HepG2 (cell line): ENCODE measurements at regions not wholly inside any gene's neighbourhood (a gene's known extent, or its start where the extent isn't known, plus 50 kb on each side); places are given as distances from the start of the nearest gene placed in this dataset.

ENCODE experiments used
- ATAC-seq: fragments of 200-7000 bp; cut with Tn5 transposase; 3 replicates; pipeline ENCODE4 v1.9.1; 2020; ENCODE audit warnings: mild to moderate bottlenecking, moderate library complexity
- BruUV-seq: library from RNA; stranded (reverse); fragments of 400-500 nt; replicated peaks from 2 replicates; lab custom pipeline; 2021; lab: Mats Ljungman, UMichigan
- CTCF ChIA-PET: fragments of 300-600 bp; formaldehyde crosslinking; extraction: SDS; loops from one replicate; lab custom pipeline; 2021; ENCODE audit warnings: low total read pairs, inconsistent platforms, low intra/inter-chr PET ratio; lab: Yijun Ruan, JAX
- POLR2A ChIA-PET: fragments of 350-600 bp; sonication (Branson Sonifier 250); formaldehyde crosslinking; loops from one replicate; lab custom pipeline; 2020; ENCODE audit warnings: antibody characterized with exemption, inconsistent platforms; lab: Yijun Ruan, JAX
- DNase-seq: peaks from one replicate; pipeline ENCODE4 v3.0.0-alpha.2; 2015; ENCODE audit warnings: low spot score
- FAIRE-seq: peaks from 3 replicates; lab custom pipeline; 2011; peaks lifted over from hg19 to GRCh38; lab: Jason Lieb, UNC
- H2AFZ ChIP-seq: one replicate; pipeline ENCODE4 v1.6.1; 2011; ENCODE audit warnings: low read length, inconsistent platforms
- H3K27ac ChIP-seq: fragments of 300-600 bp; 3 replicates; pipeline ENCODE4 v1.8.0; 2011; ENCODE audit warnings: mixed run types, mild to moderate bottlenecking, mixed read lengths, low read length, inconsistent platforms; ENCODE audit not compliant: insufficient read depth; ENCODE audit errors: extremely low read length
- H3K27me3 ChIP-seq, 2 experiments: fragments of 200-600 bp in 1 of 2; 2 replicates in 1 of 2; 3 replicates in 1 of 2; pipeline versions ENCODE4 v1.6.0 to v1.8.0; 2011; ENCODE audit warnings: low read length in 2 of 2, mild to moderate bottlenecking in 2 of 2, moderate library complexity in 2 of 2, inconsistent platforms in 1 of 2; ENCODE audit not compliant: insufficient read depth in 2 of 2, control insufficient read depth in 1 of 2
- H3K36me3 ChIP-seq, 2 experiments: fragments of 200-600 bp in 1 of 2; replicated peaks in 1 of 2; 2 replicates in 1 of 2; 3 replicates in 1 of 2; pipeline versions ENCODE4 v1.5.1 to v1.8.0; 2011; ENCODE audit warnings: low read length in 2 of 2, inconsistent platforms in 1 of 2; ENCODE audit not compliant: insufficient read depth in 2 of 2, control insufficient read depth in 1 of 2
- H3K4me1 ChIP-seq: 2 replicates; pipeline ENCODE4 v1.5.1; 2012; ENCODE audit warnings: low read length, inconsistent platforms; ENCODE audit not compliant: insufficient read depth
- H3K4me2 ChIP-seq: 2 replicates; pipeline ENCODE4 v1.6.0; 2011; ENCODE audit warnings: low read depth, low read length, inconsistent platforms
- H3K4me3 ChIP-seq, 3 experiments: fragments of 200-600 bp in 1 of 3; sonication (generic), shearing (Covaris generic) in 1 of 3; replicated peaks in 1 of 3; 2 replicates each; pipeline ENCODE4 v1.5.1; 2011 to 2016; ENCODE audit warnings: low read length in 3 of 3, inconsistent platforms in 2 of 3, low read depth in 2 of 3, mild to moderate bottlenecking in 2 of 3, control low read depth in 1 of 3, mixed read lengths in 1 of 3; ENCODE audit not compliant: insufficient read depth in 1 of 3
- H3K79me2 ChIP-seq: one replicate; pipeline ENCODE4 v1.6.1; 2011; ENCODE audit warnings: low read length, inconsistent platforms; ENCODE audit not compliant: insufficient read depth
- H3K9ac ChIP-seq: 2 replicates; pipeline ENCODE4 v1.6.0; 2011; ENCODE audit warnings: mild to moderate bottlenecking, low read depth, low read length, inconsistent platforms; ENCODE audit not compliant: insufficient read depth
- H3K9me3 ChIP-seq: 2 replicates; pipeline ENCODE4 v1.5.1; 2012; ENCODE audit warnings: mild to moderate bottlenecking, low read length
- H4K20me1 ChIP-seq: 2 replicates; pipeline ENCODE4 v1.6.0; 2011; ENCODE audit warnings: inconsistent platforms, mild to moderate bottlenecking, low read length, moderate library complexity; ENCODE audit not compliant: insufficient read depth
- ASH2L ChIP-seq: fragments of 300-600, 200-600 bp; sonication (generic); IDR thresholded peaks from 2 replicates; pipeline ENCODE4 v1.7.0; 2017; ENCODE audit warnings: low read depth, mild to moderate bottlenecking, moderate library complexity, mixed read lengths, low read length; ENCODE audit not compliant: insufficient read length
- CENPX ChIP-seq: sonication (generic); formaldehyde crosslinking; IDR thresholded peaks from 2 replicates; pipeline ENCODE4 v1.9.0; 2021; ENCODE audit warnings: mild to moderate bottlenecking, missing genetic modification reagents, moderate library complexity
- HDAC6 ChIP-seq: fragments of 200-600 bp; sonication (generic); IDR thresholded peaks from 2 replicates; pipeline ENCODE4 v1.7.0; 2017; ENCODE audit warnings: mild to moderate bottlenecking, antibody characterized with exemption, low read length, low read depth
- KDM4B ChIP-seq: sonication (generic); formaldehyde crosslinking; IDR thresholded peaks from 2 replicates; pipeline ENCODE4 v1.4.0; 2020; ENCODE audit warnings: missing genetic modification reagents
- NFIB ChIP-seq: sonication (generic); formaldehyde crosslinking; IDR thresholded peaks from 2 replicates; pipeline ENCODE4 v1.9.0; 2021; ENCODE audit warnings: missing genetic modification reagents, mild to moderate bottlenecking, borderline replicate concordance
- RORA ChIP-seq: sonication (generic); formaldehyde crosslinking; IDR thresholded peaks from 2 replicates; pipeline ENCODE4 v1.5.0; 2020; ENCODE audit warnings: mild to moderate bottlenecking, missing genetic modification reagents, moderate library complexity
- STAT5B ChIP-seq: sonication (generic); formaldehyde crosslinking; IDR thresholded peaks from 2 replicates; pipeline ENCODE4 v1.4.0; 2020; ENCODE audit warnings: missing genetic modification reagents
- ZNF33B ChIP-seq: sonication (generic); formaldehyde crosslinking; IDR thresholded peaks from 2 replicates; pipeline ENCODE4 v1.5.1; 2020; ENCODE audit warnings: mild to moderate bottlenecking, missing genetic modification reagents
- ZNF546 ChIP-seq: sonication (generic); formaldehyde crosslinking; conservative IDR thresholded peaks from 2 replicates; pipeline ENCODE4 v1.8.1; 2023; ENCODE audit warnings: mild to moderate bottlenecking, missing genetic modification reagents
- ZNF563 ChIP-seq: sonication (generic); formaldehyde crosslinking; IDR thresholded peaks from 2 replicates; pipeline ENCODE4 v1.8.0; 2022; ENCODE audit warnings: mild to moderate bottlenecking, moderate library complexity, missing genetic modification reagents
- ZNF629 ChIP-seq: sonication (generic); formaldehyde crosslinking; conservative IDR thresholded peaks from 2 replicates; pipeline ENCODE4 v1.5.0; 2020; ENCODE audit warnings: missing genetic modification reagents
- WGBS: methylation state at CpG from one replicate; pipeline ENCODE4 v1.1.6; 2017; ENCODE audit warnings: low lambda C conversion rate; 5-methylcytosine and 5-hydroxymethylcytosine counted together
- in situ Hi-C: cut with HindIII; loops from 2 replicates; pipeline ENCODE4 v1.10.0; 2017; ENCODE audit warnings: low pct_unique_long_range_greater_than_20kb; ENCODE audit not compliant: extremely low pct_ligation_motif_present
- intact Hi-C: fragments of 100-400 bp; cut with micrococcal nuclease; formaldehyde crosslinking; loops from one replicate; pipeline ENCODE4 v1.10.0; 2022; ENCODE audit not compliant: unreplicated experiment
- TF ChIP-seq, protein P1 (sequence below): sonication (generic); formaldehyde crosslinking; conservative IDR thresholded peaks from 2 replicates; pipeline ENCODE4 v1.4.0; 2020; ENCODE audit warnings: missing genetic modification reagents
- TF ChIP-seq, protein P2 (sequence below): sonication (generic); formaldehyde crosslinking; IDR thresholded peaks from 2 replicates; pipeline ENCODE4 v1.5.0; 2020; ENCODE audit warnings: mild to moderate bottlenecking, missing genetic modification reagents, borderline replicate concordance

DNA sequence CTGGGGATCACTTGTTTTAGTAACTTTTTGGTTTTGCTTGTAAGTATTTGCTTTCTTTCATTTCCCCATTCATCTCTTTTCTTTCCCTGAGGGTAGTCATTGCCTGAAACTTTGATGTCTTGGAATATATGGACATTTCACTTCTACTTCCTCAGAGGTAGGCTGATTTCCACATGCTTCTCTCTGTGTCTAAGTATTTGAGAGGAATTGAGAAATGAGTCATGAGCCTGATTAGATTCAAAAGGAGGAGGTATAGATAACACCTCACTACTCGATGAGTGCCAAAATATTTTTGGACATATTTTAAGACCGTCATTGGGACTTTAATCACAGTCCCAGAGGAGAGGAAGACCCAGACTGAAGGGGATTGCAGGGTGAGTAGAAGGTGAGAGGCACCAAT, 480.1 kb upstream of the SGO1 start (continued):
- TF ChIP-seq, protein P1, sequence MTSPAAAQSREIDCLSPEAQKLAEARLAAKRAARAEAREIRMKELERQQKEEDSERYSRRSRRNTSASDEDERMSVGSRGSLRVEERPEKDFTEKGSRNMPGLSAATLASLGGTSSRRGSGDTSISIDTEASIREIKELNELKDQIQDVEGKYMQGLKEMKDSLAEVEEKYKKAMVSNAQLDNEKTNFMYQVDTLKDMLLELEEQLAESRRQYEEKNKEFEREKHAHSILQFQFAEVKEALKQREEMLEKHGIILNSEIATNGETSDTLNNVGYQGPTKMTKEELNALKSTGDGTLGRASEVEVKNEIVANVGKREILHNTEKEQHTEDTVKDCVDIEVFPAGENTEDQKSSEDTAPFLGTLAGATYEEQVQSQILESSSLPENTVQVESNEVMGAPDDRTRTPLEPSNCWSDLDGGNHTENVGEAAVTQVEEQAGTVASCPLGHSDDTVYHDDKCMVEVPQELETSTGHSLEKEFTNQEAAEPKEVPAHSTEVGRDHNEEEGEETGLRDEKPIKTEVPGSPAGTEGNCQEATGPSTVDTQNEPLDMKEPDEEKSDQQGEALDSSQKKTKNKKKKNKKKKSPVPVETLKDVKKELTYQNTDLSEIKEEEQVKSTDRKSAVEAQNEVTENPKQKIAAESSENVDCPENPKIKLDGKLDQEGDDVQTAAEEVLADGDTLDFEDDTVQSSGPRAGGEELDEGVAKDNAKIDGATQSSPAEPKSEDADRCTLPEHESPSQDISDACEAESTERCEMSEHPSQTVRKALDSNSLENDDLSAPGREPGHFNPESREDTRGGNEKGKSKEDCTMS (CRISPR knock-in tag): no peak
- no peak for TF ChIP-seq HDAC6
- TF ChIP-seq KDM4B (CRISPR knock-in tag): no peak
- no peak for TF ChIP-seq ZNF546 (CRISPR knock-in tag)
- no peak for TF ChIP-seq NFIB (CRISPR knock-in tag)
- TF ChIP-seq CENPX (CRISPR knock-in tag): no peak

- ATAC-seq (no peak), FAIRE-seq (no peak), DNase-seq (no peak)
- no peaks in the 10 kb centered on the region for H3K4me1 ChIP-seq
- POLR2A ChIA-PET: no interaction called here
- no peak overlapping the region for H2AFZ ChIP-seq
- no TSS peak for BruUV-seq
- H3K27me3 ChIP-seq: no peaks in the 10 kb centered on the region
- no peaks in the 10 kb centered on the region for H3K36me3 ChIP-seq
- H3K4me3 ChIP-seq: no peak overlapping the region
- in situ Hi-C loops (no loop called here), intact Hi-C loops (no loop called here)
- no peak overlapping the region for H3K27ac ChIP-seq
- H3K9me3 ChIP-seq: peaks cover 52% of the 10 kb centered on the region
- 0% methylated on average over 1 of the region's 1 CpG for WGBS
- no peaks in the 10 kb centered on the region for H3K79me2 ChIP-seq
- no peak overlapping the region for H3K4me2 ChIP-seq
- no peaks in the 10 kb centered on the region for H4K20me1 ChIP-seq
- H3K9ac ChIP-seq: no peak overlapping the region
- CTCF ChIA-PET: no interaction called here
- TF ChIP-seq ASH2L (no peak), STAT5B (CRISPR knock-in tag) (no peak), ZNF33B (CRISPR knock-in tag) (no peak), RORA (no peak), ZNF563 (CRISPR knock-in tag) (no peak), ZNF629 (CRISPR knock-in tag) (no peak)
- TF ChIP-seq, protein P2, sequence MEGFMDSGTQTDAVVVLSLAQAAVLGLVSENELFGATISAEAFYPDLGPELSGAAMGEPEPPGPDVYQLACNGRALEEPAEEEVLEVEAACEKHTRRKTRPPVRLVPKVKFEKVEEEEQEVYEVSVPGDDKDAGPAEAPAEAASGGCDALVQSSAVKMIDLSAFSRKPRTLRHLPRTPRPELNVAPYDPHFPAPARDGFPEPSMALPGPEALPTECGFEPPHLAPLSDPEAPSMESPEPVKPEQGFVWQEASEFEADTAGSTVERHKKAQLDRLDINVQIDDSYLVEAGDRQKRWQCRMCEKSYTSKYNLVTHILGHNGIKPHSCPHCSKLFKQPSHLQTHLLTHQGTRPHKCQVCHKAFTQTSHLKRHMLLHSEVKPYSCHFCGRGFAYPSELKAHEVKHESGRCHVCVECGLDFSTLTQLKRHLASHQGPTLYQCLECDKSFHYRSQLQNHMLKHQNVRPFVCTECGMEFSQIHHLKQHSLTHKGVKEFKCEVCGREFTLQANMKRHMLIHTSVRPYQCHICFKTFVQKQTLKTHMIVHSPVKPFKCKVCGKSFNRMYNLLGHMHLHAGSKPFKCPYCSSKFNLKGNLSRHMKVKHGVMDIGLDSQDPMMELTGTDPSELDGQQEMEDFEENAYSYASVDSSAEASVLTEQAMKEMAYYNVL (CRISPR knock-in tag): no peak
- TF ChIP-seq, all 625 proteins: peak for 0
These were observed 472.5 kb upstream of the SGO1 start for GRCh38 chr3:20658491-20658890.
